ENCODE measurements at regions not wholly inside any gene's neighbourhood (a gene's known extent, or its start where the extent isn't known, plus 50 kb on each side); places are given as distances from the start of the nearest gene placed in this dataset.

DNA sequence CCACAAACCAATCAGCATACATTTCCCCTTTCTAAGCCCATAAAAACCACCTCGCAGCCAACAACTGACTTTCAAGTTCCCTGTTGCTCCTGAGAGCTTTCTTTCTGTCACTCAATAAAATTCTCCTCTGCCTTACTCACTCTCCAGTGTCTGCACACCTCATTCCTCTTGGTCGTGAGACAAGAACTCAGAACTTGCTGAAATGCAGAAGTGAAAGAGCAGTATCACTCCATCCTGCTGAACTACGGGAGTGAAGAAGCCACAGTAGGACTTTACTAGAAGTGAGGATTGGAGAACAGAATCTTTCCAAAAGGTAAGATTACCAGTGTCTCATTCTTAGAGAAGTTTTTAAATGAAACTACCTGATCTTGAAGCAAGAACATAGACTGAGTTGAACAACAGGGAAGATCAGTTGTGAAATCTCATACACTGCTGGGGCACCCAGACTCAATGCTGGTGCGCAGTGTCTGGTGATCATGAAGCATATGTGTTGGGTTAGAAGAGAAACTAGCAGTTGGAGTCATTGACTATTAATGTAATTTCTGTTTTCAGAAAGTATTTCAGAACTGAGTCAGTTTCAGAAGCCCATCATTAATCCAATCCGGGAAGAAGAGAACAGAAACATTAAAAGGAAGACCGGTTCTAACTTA, 726.9 kb upstream of the TMPRSS15 start:
- TF ChIP-seq, protein P1, sequence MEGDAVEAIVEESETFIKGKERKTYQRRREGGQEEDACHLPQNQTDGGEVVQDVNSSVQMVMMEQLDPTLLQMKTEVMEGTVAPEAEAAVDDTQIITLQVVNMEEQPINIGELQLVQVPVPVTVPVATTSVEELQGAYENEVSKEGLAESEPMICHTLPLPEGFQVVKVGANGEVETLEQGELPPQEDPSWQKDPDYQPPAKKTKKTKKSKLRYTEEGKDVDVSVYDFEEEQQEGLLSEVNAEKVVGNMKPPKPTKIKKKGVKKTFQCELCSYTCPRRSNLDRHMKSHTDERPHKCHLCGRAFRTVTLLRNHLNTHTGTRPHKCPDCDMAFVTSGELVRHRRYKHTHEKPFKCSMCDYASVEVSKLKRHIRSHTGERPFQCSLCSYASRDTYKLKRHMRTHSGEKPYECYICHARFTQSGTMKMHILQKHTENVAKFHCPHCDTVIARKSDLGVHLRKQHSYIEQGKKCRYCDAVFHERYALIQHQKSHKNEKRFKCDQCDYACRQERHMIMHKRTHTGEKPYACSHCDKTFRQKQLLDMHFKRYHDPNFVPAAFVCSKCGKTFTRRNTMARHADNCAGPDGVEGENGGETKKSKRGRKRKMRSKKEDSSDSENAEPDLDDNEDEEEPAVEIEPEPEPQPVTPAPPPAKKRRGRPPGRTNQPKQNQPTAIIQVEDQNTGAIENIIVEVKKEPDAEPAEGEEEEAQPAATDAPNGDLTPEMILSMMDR (IDR thresholded peaks at IDR 0.05), result no peak
- no peak for TF ChIP-seq POLR2A (IDR thresholded peaks at IDR 0.05)
